K562 (cell line): ENCODE measurements at regions not wholly inside any gene's neighbourhood (a gene's known extent, or its start where the extent isn't known, plus 50 kb on each side); places are given as distances from the start of the nearest gene placed in this dataset.

Source experiments
- ATAC-seq: fragments of 200-7000 bp; cut with Tn5 transposase; 3 replicates; pipeline ENCODE4 v1.9.1; 2020; ENCODE audit warnings: moderate library complexity
- BruUV-seq: library from RNA; stranded (reverse); fragments of 400-500 nt; replicated peaks from 2 replicates; lab custom pipeline; 2021; lab: Mats Ljungman, UMichigan
- CTCF ChIA-PET: fragments of 300-600 bp; formaldehyde crosslinking; extraction: SDS; loops from one replicate; lab custom pipeline; 2021; ENCODE audit warnings: low intra/inter-chr PET ratio; lab: Yijun Ruan, JAX
- POLR2A ChIA-PET: fragments of 300-600, 350-650 bp; sonication (Branson Sonifier 250); formaldehyde crosslinking; extraction: SDS; loops from one replicate; lab custom pipeline; 2021; ENCODE audit warnings: antibody characterized with exemption, inconsistent platforms; lab: Yijun Ruan, JAX
- DNase-seq, 4 experiments: peaks; one replicate each; pipeline versions ENCODE4 v3.0.0 to v3.0.0-alpha.2; 2011 to 2018; ENCODE audit warnings: low spot score in 3 of 4, mixed read lengths in 3 of 4; ENCODE audit errors: extremely low read depth in 1 of 4
- FAIRE-seq: peaks from 2 replicates; lab custom pipeline; 2011; peaks lifted over from hg19 to GRCh38; lab: Jason Lieb, UNC
- H2AFZ ChIP-seq: 2 replicates; pipeline ENCODE4 v1.6.0; 2011; ENCODE audit warnings: low read depth, low read length, control low read depth, inconsistent platforms
- H3K27ac ChIP-seq: fragments of 200-600 bp; 3 replicates; pipeline ENCODE4 v1.8.0; 2011; ENCODE audit warnings: low read depth, mild to moderate bottlenecking, control low read depth, inconsistent platforms, low read length, moderate library complexity, mixed read lengths; ENCODE audit errors: extremely low read depth
- H3K27me3 ChIP-seq, 2 experiments: fragments of 300-600 bp in 1 of 2; 2 replicates in 1 of 2; 3 replicates in 1 of 2; pipeline versions ENCODE4 v1.6.0 to v1.8.0; 2011; ENCODE audit warnings: inconsistent platforms in 2 of 2, low read length in 2 of 2, mild to moderate bottlenecking in 1 of 2, mixed read lengths in 1 of 2, moderate library complexity in 1 of 2; ENCODE audit not compliant: control insufficient read depth in 2 of 2, insufficient read depth in 2 of 2
- H3K36me3 ChIP-seq: fragments of 300-600 bp; 3 replicates; pipeline ENCODE4 v1.8.0; 2011; ENCODE audit warnings: mild to moderate bottlenecking, low read length, inconsistent platforms; ENCODE audit not compliant: control insufficient read depth, insufficient read depth
- H3K4me1 ChIP-seq, 2 experiments: fragments of 200-600 bp in 1 of 2; replicated peaks in 1 of 2; 2 replicates in 1 of 2; 3 replicates in 1 of 2; pipeline versions ENCODE4 v1.5.1 to v1.8.0; 2011; ENCODE audit warnings: inconsistent platforms in 2 of 2, low read length in 2 of 2, mild to moderate bottlenecking in 1 of 2, mixed read lengths in 1 of 2, moderate library complexity in 1 of 2; ENCODE audit not compliant: control insufficient read depth in 2 of 2, insufficient read depth in 2 of 2
- H3K4me2 ChIP-seq: 2 replicates; pipeline ENCODE4 v1.6.1; 2011; ENCODE audit warnings: low read length, control low read depth, inconsistent platforms, mixed read lengths; ENCODE audit not compliant: insufficient read depth
- H3K4me3 ChIP-seq: fragments of 200-600 bp; sonication (generic), shearing (Covaris generic); 2 replicates; pipeline ENCODE4 v1.5.1; 2016; ENCODE audit warnings: control low read depth, inconsistent platforms
- H3K79me2 ChIP-seq: fragments of 200-600 bp; 3 replicates; pipeline ENCODE4 v1.8.0; 2011; ENCODE audit warnings: low read length, inconsistent platforms; ENCODE audit not compliant: control insufficient read depth, insufficient read depth
- H3K9ac ChIP-seq, 2 experiments: 2 replicates each; pipeline versions ENCODE4 v1.6.0 to v1.6.1; 2011; ENCODE audit warnings: low read depth in 2 of 2, low read length in 2 of 2, control low read depth in 1 of 2, inconsistent platforms in 1 of 2, mild to moderate bottlenecking in 1 of 2, mixed read lengths in 1 of 2; ENCODE audit not compliant: insufficient read depth in 1 of 2
- H3K9me1 ChIP-seq: one replicate; pipeline ENCODE4 v1.6.0; 2011; ENCODE audit warnings: inconsistent platforms, mild to moderate bottlenecking, low read length, moderate library complexity; ENCODE audit not compliant: control insufficient read depth, insufficient read depth
- H3K9me3 ChIP-seq: replicated peaks from 2 replicates; pipeline ENCODE4 v1.5.1; 2011; ENCODE audit warnings: low read depth, low read length, inconsistent platforms; ENCODE audit not compliant: control insufficient read depth, insufficient read depth
- H4K20me1 ChIP-seq: replicated peaks from 2 replicates; pipeline ENCODE4 v1.6.1; 2011; ENCODE audit warnings: low read length, inconsistent platforms, mixed read lengths; ENCODE audit not compliant: control insufficient read depth, insufficient read depth
- ESRRA ChIP-seq: fragments of 450-650 bp; IDR thresholded peaks from 2 replicates; pipeline ENCODE4 v1.6.1; 2014; ENCODE audit warnings: low read depth, mild to moderate bottlenecking, moderate library complexity, borderline replicate concordance
- GTF2F1 ChIP-seq: IDR thresholded peaks from 2 replicates; pipeline ENCODE4 v1.6.1; 2011; ENCODE audit warnings: low read depth, low read length, improper control_type of control experiment
- HIVEP1 ChIP-seq: fragments of 250-450 bp; sonication (Bioruptor Pico); IDR thresholded peaks from 2 replicates; pipeline ENCODE4 v1.4.0; 2020; ENCODE audit warnings: mild to moderate bottlenecking
- KLF1 ChIP-seq: fragments of 450-650 bp; IDR thresholded peaks from 2 replicates; pipeline ENCODE4 v1.6.1; 2016; ENCODE audit warnings: missing genetic modification characterization, missing compliant biosample characterization
- MEIS2 ChIP-seq: fragments of 450-650 bp; IDR thresholded peaks from 2 replicates; pipeline ENCODE4 v1.6.1; 2014; ENCODE audit warnings: mild to moderate bottlenecking; ENCODE audit not compliant: partially characterized antibody
- PHB2 ChIP-seq: fragments of 450-650 bp; IDR thresholded peaks from 2 replicates; pipeline ENCODE4 v1.6.1; 2017; ENCODE audit warnings: low read depth
- PTRF ChIP-seq: fragments of 450-650 bp; IDR thresholded peaks from 2 replicates; pipeline ENCODE4 v1.6.1; 2016; ENCODE audit warnings: mild to moderate bottlenecking, missing genetic modification characterization, missing compliant biosample characterization
- RCOR1 ChIP-seq, 2 experiments: IDR thresholded peaks; 2 replicates each; pipeline ENCODE4 v1.6.1; 2012; ENCODE audit warnings: low read depth in 2 of 2, low read length in 2 of 2, borderline replicate concordance in 1 of 2, improper control_type of control experiment in 1 of 2
- TRIM24 ChIP-seq, 2 experiments: fragments of 450-650 bp; IDR thresholded peaks; 2 replicates each; pipeline ENCODE4 v1.6.1; 2016
- XRCC3 ChIP-seq: fragments of 450-650 bp; IDR thresholded peaks from 2 replicates; pipeline ENCODE4 v1.6.1; 2017; ENCODE audit warnings: mild to moderate bottlenecking, moderate library complexity
- ZNF431 ChIP-seq: sonication (generic); formaldehyde crosslinking; IDR thresholded peaks from 2 replicates; pipeline ENCODE4 v1.8.0; 2022; ENCODE audit warnings: mild to moderate bottlenecking, missing genetic modification reagents
- ZNF707 ChIP-seq: fragments of 250-450 bp; sonication (Bioruptor Pico); conservative IDR thresholded peaks from 2 replicates; pipeline ENCODE4 v1.8.0; 2022; ENCODE audit warnings: inconsistent platforms, mild to moderate bottlenecking, moderate library complexity
- WGBS: fragments of 100-300 bp; shearing (Covaris generic); methylation state at CpG from one replicate; pipeline ENCODE4 v1.1.6; 2016; ENCODE audit warnings: low coverage, mixed read lengths; ENCODE audit not compliant: insufficient coverage; ENCODE audit errors: missing lambda C conversion rate; 5-methylcytosine and 5-hydroxymethylcytosine counted together
- in situ Hi-C: fragments of 300-500 bp; cut with MboI; formaldehyde crosslinking; loops from 4 replicates; pipeline ENCODE4 v1.15.0; 2018; ENCODE audit warnings: inconsistent platforms, mixed read lengths
- intact Hi-C: fragments of 100-400 bp; cut with micrococcal nuclease; formaldehyde crosslinking; loops from 2 replicates; pipeline ENCODE4 v1.14.2; 2022
- TF ChIP-seq, protein P1 (sequence below): fragments of 250-450 bp; sonication (Bioruptor Pico); IDR thresholded peaks from 2 replicates; pipeline ENCODE4 v1.4.0; 2020; ENCODE audit warnings: mild to moderate bottlenecking, moderate library complexity
- TF ChIP-seq, protein P2 (sequence below): fragments of 450-650 bp; formaldehyde crosslinking; IDR thresholded peaks from 2 replicates; pipeline ENCODE4 v1.4.0; 2020; ENCODE audit warnings: mild to moderate bottlenecking, moderate library complexity
- TF ChIP-seq, protein P3 (sequence below): fragments of 450-650 bp; formaldehyde crosslinking; IDR thresholded peaks from 2 replicates; pipeline ENCODE4 v1.4.0; 2020; ENCODE audit warnings: mild to moderate bottlenecking, moderate library complexity

DNA sequence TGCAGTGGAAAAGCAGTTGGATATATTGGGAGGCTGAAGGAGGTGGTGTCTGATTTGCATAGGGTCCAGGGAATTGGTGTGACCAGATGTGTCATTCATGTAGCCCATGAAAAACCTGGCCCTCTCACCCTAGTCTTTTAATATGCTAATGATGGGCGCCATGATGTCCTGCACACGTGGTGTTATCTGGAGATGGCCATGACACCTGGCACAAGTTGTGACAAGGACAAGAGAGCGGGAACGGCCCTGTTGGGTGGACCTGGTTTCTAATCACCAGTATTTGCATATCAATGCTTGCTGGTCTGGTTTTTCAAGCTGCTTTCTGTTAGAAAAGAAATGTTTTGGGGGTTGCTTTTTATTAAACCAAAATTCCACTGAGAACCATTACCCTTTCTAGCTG, 87.4 kb downstream of the ZXDA start:
- CTCF ChIA-PET, result no interaction called here
- Histone ChIP-seq H3K9me1 (no peaks in the 10 kb centered on the region), H4K20me1 (no peaks in the 10 kb centered on the region), H3K4me1 (no peaks in the 10 kb centered on the region), H3K36me3 (no peaks in the 10 kb centered on the region), H3K9ac (no peak overlapping the region), H3K79me2 (no peaks in the 10 kb centered on the region), H3K4me3 (no peak overlapping the region), H2AFZ (no peak overlapping the region), H3K4me2 (no peak overlapping the region), H3K27me3 (no peaks in the 10 kb centered on the region), H3K9me3 (no peaks in the 10 kb centered on the region), H3K27ac (no peak overlapping the region)
- intact Hi-C loops, result loop anchor here (5.0 kb wide), 2 partner anchors 204 to 241 kb away; no protein-coding TSS in a partner anchor
- BruUV-seq, result no TSS peak
- WGBS, result 0% methylated on average over 4 of the region's 4 CpGs
- DNase-seq (no peak), FAIRE-seq (no peak), ATAC-seq (no peak)
- in situ Hi-C loops, result no loop called here
- POLR2A ChIA-PET, result no interaction called here
- no peak for TF ChIP-seq ZNF431 (CRISPR knock-in tag)
- TF ChIP-seq KLF1 (tag), result no peak
- no peak for TF ChIP-seq RCOR1 (IDR thresholded peaks at IDR 0.05; ENCODE audit: borderline replicate concordance in 1 of 2, low read depth in 2 of 2, low read length in 2 of 2)
- TF ChIP-seq ESRRA, result no peak
- TF ChIP-seq MEIS2, result no peak
- no peak for TF ChIP-seq PTRF
- no peak for TF ChIP-seq ZNF707 (CRISPR knock-in tag)
- TF ChIP-seq PHB2, result no peak
- TF ChIP-seq, protein P1, sequence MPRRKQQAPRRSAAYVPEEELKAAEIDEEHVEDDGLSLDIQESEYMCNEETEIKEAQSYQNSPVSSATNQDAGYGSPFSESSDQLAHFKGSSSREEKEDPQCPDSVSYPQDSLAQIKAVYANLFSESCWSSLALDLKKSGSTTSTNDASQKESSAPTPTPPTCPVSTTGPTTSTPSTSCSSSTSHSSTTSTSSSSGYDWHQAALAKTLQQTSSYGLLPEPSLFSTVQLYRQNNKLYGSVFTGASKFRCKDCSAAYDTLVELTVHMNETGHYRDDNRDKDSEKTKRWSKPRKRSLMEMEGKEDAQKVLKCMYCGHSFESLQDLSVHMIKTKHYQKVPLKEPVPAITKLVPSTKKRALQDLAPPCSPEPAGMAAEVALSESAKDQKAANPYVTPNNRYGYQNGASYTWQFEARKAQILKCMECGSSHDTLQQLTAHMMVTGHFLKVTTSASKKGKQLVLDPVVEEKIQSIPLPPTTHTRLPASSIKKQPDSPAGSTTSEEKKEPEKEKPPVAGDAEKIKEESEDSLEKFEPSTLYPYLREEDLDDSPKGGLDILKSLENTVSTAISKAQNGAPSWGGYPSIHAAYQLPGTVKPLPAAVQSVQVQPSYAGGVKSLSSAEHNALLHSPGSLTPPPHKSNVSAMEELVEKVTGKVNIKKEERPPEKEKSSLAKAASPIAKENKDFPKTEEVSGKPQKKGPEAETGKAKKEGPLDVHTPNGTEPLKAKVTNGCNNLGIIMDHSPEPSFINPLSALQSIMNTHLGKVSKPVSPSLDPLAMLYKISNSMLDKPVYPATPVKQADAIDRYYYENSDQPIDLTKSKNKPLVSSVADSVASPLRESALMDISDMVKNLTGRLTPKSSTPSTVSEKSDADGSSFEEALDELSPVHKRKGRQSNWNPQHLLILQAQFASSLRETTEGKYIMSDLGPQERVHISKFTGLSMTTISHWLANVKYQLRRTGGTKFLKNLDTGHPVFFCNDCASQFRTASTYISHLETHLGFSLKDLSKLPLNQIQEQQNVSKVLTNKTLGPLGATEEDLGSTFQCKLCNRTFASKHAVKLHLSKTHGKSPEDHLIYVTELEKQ (CRISPR knock-in tag), result no peak
- TF ChIP-seq, protein P2, sequence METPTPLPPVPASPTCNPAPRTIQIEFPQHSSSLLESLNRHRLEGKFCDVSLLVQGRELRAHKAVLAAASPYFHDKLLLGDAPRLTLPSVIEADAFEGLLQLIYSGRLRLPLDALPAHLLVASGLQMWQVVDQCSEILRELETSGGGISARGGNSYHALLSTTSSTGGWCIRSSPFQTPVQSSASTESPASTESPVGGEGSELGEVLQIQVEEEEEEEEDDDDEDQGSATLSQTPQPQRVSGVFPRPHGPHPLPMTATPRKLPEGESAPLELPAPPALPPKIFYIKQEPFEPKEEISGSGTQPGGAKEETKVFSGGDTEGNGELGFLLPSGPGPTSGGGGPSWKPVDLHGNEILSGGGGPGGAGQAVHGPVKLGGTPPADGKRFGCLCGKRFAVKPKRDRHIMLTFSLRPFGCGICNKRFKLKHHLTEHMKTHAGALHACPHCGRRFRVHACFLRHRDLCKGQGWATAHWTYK (CRISPR knock-in tag), result no peak
- TF ChIP-seq TRIM24 (IDR thresholded peaks at IDR 0.05), result no peak
- TF ChIP-seq, protein P3, sequence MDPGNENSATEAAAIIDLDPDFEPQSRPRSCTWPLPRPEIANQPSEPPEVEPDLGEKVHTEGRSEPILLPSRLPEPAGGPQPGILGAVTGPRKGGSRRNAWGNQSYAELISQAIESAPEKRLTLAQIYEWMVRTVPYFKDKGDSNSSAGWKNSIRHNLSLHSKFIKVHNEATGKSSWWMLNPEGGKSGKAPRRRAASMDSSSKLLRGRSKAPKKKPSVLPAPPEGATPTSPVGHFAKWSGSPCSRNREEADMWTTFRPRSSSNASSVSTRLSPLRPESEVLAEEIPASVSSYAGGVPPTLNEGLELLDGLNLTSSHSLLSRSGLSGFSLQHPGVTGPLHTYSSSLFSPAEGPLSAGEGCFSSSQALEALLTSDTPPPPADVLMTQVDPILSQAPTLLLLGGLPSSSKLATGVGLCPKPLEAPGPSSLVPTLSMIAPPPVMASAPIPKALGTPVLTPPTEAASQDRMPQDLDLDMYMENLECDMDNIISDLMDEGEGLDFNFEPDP (CRISPR knock-in tag), result no peak
- no peak for TF ChIP-seq GTF2F1
- TF ChIP-seq HIVEP1 (CRISPR knock-in tag), result no peak
- TF ChIP-seq XRCC3, result no peak
